ENCODE measurements at regions not wholly inside any gene's neighbourhood (a gene's known extent, or its start where the extent isn't known, plus 50 kb on each side); places are given as distances from the start of the nearest gene placed in this dataset.

DNA sequence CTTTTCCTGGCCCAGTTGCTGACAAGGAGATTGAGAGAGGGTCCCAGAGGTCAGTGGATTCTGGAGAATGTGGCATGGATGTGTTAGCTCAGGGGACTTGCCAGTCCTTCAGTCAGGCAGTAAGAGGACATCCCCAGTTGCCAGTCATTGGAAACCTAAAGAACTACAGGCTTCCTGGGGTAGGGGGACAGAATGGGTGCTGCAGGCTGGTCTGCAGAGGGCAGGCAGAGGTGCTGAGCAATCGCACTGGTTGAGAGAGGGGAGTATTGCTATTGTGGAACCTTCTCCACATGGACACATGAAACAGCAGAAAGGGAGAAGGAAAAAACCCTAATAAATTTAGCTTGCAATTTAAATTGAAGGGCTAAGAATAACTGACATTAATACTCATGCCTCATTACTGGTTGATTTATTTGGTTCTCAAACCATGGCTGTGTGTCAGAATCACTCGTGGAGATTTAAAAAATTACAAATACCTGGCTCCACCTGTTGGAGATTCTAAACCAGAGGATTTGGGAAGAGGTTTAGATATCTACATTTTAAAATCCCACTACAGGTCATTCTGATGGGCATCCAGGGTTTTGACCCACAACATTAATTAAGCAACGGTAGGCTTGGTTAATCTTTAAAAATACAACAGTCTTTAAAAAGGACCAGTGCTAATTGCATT, 71.2 kb upstream of the SLC38A2 start:
- no peak for TF ChIP-seq POLR2A (IDR thresholded peaks at IDR 0.05)
- TF ChIP-seq, protein P1, sequence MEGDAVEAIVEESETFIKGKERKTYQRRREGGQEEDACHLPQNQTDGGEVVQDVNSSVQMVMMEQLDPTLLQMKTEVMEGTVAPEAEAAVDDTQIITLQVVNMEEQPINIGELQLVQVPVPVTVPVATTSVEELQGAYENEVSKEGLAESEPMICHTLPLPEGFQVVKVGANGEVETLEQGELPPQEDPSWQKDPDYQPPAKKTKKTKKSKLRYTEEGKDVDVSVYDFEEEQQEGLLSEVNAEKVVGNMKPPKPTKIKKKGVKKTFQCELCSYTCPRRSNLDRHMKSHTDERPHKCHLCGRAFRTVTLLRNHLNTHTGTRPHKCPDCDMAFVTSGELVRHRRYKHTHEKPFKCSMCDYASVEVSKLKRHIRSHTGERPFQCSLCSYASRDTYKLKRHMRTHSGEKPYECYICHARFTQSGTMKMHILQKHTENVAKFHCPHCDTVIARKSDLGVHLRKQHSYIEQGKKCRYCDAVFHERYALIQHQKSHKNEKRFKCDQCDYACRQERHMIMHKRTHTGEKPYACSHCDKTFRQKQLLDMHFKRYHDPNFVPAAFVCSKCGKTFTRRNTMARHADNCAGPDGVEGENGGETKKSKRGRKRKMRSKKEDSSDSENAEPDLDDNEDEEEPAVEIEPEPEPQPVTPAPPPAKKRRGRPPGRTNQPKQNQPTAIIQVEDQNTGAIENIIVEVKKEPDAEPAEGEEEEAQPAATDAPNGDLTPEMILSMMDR (IDR thresholded peaks at IDR 0.05): no peak

Data from body of pancreas (tissue), 4 donors.